HG02870 (cell line): ENCODE measurements at regions not wholly inside any gene's neighbourhood (a gene's known extent, or its start where the extent isn't known, plus 50 kb on each side); places are given as distances from the start of the nearest gene placed in this dataset.
"Not testable (repeated sequence)": the region's sequence is repeated elsewhere in the genome, so short reads cannot be mapped to it uniquely, and the experiment has no call there.

Source experiments
- ATAC-seq: cut with Tn5 transposase; IDR thresholded peaks from one replicate; pipeline ENCODE4 v1.9.1; 2021; ENCODE audit warnings: mild to moderate bottlenecking, moderate library complexity; ENCODE audit not compliant: unreplicated experiment

DNA sequence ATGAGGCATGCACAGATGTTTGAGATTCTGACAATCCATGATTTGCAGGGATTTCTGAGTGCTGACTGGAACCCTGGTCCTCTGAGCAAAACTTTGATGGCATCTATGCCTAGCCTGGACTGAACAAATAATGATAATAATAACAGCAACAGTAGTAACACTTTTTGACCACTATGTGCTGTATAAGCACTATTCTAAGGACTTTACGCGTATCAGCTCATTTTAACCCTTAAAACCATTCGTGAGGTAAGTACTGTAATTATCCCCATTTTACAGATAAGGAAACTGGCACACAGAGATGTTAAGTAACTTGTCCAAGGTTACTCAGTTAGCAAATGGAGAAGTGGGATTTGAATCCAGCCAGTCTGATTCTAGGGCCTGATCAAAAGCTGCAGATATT lies 168.4 kb downstream of the C11orf91 start:
- no peak for ATAC-seq

DNA sequence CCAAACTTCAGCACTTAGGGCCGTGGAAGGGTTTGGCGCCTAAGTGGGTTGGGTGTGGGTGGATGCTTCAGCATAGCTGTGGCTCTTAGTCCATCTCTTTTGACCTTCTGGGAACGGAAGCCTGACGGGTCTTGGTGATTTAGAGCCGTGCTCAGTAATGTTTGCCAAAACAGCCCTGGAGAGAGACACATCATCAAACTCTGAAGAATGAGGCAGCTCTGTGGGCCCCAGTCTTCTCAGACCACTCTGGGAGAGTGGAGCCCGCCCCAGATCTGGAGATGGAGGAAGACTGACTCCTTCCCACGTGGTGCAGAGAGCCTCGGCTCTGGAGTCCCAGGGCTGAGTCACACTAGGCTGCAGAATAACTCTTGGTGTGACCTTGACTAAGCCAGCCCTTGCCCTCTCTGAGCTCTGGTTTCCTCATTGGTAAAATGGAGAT lies 168.9 kb downstream of the C11orf91 start:
- ATAC-seq: no peak

DNA sequence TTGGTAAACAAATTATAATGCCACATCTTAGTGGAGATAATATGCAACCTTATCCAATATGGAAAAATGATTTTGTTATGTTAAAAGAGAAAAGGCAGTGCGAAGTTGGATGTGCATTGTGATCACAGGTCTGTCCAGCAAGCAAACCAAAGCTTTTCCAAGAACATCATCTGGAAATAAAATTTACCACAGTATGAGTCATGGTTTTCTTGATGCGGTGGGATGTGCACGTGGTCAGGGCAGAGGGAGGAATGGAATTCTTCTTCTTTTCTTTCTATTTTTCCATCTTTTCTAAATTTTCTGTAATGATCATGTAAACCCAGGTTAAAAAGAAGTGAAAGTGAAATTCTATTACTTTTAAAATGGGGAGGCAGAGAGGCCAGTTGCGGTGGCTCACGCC lies 169.8 kb downstream of the C11orf91 start:
- no peak for ATAC-seq

DNA sequence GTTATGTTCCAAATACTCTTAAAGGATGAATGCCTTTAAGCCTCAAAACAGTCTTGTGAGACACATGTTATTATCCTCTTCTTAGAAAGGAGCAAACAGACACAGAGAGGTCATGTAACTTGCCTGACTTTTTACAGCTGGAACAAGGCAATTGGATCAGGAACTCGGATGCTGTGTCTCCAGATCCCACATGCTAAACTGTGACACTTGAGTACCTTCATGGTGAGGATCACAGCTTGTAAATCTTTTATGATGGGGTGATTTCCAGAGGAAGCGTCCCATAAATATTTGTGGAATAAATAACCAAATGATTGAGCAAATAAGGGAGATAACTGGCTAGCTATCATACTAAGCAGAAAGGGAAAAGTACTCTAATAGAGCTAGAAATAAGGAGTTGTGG lies 171.2 kb downstream of the C11orf91 start:
- ATAC-seq: no peak

DNA sequence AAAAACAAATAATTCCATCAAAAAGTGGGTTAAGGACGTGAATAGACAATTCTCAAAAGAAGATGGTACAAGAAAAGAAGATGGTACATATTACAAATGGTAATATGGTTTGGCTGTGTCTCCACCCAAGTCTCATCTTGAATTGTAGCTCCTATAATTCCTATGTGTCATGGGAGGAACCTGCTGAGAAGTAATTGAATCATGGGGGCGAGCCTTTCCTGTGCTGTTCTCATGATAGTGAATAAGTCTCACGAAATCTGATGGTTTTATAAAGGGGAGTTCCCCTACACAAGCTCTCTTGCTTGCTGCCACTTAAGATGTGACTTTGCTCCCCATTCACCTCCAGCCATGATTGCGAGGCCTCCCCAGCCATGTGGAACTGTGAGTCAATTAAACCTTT lies 172.9 kb downstream of the C11orf91 start:
- not testable (repeated sequence) for ATAC-seq

DNA sequence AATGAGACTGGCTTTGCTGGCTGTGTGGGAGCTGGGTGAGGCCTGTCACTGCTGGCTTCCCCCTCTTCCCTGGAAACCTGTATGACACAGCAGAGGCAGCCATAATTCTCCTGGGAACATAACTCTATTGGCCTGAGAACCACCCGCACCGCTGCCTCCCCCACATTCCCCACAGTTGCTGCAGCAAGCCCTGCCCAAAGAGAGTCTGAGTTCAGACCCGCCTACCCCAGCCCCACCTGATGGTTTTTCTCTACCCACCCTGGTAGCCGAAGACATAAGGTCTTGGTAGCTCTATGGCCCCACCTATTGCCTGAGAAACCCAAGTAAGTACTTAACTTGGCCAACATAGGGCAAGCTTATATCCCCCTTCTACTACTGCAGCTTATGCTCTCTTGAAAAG lies 174.8 kb downstream of the C11orf91 start:
- ATAC-seq: no peak

DNA sequence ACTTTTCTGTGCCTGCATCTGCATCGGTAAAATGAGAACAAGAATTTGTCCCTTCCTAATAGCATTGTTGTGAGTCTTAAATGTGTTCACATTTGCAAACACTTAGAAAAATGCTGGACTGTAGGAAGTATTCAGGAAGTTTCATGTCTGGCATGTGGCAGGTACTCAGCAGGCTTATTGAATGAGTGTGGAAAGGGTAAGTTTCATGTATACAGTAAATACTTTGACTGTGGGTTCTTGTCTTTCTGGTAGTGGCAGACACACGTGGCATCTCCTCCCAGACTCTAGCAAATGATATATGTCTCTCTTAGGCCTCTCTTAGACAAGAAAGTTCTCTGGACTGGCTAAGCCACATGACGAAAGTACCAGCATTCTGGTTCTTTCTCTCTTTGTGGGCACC lies 179.2 kb downstream of the C11orf91 start:
- ATAC-seq: no peak

DNA sequence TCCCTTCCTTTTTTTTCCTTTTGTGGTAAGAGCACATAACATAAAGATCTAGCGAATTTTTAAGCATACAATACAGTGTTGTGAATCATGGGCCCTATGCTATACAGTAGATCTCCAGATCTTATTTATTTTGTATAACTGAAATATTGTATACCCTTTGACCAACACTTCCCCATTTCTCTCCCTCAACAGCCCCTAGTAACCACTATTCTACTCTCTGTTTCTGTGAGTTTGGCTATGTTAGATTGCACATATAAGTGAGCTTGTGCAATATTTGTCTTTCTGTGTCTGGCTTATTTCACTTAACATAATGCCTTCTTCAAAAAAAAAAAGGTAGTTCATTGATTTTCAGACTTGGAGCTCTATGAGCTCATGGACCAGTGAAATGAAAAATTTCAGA lies 180.5 kb downstream of the C11orf91 start:
- ATAC-seq: no peak

DNA sequence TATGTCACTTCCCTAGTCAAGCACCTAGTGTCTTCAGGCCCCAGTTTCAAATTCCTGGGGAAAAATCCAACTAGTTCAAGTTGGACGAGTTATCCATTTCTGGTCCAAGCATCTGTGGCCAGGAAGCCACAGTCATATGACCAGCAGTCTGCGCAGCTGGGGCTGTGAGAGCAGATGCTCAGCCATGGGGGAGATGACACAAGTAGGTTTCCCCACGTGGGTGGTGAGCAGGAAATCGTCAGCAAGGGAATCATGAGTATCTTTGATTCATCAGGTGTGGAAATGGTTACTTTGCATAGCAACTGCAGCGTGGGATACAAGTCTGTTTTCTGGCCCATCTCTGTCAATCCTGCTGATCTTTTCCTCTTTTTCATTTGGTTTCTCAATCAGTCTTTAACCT lies 185.3 kb downstream of the C11orf91 start:
- ATAC-seq: no peak

DNA sequence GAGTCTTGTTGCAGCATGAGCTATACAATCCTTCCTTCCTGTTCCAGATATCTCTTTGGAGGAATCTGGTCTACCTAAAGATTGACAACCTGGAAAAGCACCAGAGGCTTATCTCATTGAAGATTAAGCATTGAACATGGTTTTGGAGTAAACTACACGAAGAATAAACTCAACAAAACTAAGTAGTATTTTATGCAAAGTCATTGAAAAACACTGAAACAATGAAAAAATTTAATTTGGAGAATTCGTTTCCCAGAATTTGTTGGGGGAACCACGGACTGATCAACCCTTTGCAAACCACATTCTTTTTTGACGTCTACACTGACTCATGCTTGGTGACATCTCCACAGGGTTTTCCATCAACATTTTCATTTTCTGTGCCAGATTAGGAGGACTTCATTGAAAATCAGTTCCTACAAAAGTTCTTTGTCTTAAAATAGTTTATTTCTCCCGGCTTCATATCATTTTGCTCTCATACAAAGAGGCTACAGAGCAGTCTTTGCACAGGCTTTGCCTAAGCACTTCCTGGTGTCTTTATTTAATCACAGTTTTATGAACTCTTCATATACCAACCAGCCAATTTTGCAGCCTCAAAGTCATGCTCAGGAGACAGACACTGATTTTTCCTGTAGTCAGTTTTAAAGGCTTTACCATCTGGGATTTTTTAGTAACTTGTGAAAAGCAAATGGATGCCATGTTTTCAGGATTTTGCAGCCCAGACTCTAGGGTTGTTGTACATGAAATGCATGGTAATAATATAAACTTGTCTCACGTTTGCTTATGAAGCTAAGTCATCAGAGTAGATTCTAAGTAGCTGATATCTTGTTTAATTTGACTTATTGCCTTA lies 186.3 kb downstream of the C11orf91 start:
- ATAC-seq: no peak

DNA sequence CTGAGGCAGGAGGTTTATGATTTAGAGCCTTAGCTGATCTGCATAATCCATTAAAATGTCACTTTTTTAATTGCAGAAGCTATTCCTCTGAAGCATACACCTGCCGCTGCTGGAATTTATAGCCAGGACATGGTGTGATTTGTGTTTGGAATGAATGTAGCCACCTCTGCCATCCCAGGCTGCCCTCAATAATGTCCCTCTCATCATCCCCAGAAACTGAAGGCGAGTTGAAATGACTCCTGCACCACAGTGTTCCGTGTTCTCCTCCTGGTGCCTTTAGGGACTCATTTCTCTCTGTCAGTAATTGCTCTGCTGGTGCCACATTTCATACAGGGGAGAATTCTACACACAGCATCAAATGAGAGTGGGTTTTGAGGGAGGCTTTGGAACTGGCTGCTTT lies 191.0 kb downstream of the C11orf91 start:
- no peak for ATAC-seq

DNA sequence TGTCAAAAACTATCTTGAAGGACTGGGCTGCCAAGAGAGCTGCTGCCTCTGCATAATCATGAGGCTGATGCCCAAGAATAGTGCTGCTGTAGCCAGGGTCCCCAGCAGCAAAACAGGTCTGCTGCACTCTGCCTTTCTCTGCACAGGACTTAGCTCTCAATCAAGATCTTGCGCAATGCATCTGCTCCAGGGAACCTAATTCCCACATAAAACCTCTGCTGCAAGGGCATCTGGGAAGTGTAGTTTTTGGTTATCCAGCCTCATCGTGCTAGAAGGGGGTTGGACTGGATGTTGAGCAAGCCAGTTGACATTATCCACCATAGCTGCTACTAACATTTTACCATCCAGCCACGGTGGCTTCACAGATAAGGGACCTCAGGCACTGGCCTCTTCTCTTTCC lies 192.7 kb downstream of the C11orf91 start:
- no peak for ATAC-seq

DNA sequence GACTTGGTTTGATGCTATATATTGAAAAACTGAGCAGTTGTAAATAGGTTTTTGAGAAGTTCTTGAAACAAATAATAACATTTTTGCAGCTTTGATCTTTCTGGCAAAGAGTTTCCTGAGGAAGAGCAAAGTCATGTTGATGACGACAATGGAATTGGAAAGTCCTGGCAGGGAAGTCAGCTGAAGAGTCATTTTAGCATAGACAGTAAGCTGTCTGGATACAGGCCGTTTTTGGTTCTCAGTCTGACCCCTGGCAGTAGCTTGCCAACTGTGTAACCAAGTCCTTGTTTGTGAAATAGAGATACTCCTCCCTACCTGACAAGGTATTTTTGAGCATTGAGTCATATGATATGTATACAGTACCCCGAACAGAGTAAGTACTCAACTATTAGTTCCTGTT lies 193.3 kb downstream of the C11orf91 start:
- ATAC-seq: no peak

DNA sequence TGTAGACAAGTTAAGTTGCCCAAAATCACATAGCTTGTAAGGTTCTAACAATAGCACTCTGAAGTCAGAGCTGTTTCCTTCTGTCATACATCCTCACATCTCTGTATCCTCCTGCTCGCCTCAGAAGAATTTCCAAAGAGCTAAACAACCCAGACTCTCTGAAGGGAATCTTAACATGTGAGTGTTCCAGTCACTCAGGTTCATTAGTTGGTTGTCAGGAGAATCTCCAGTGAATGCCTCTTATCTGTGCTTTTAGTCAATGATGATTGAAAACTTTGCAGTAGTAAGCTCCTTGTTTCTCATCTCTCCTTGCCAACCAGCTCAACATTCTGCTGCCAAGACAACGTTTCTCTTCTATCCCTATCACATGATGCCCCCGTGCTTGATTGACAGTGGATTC lies 195.5 kb downstream of the C11orf91 start:
- no peak for ATAC-seq

DNA sequence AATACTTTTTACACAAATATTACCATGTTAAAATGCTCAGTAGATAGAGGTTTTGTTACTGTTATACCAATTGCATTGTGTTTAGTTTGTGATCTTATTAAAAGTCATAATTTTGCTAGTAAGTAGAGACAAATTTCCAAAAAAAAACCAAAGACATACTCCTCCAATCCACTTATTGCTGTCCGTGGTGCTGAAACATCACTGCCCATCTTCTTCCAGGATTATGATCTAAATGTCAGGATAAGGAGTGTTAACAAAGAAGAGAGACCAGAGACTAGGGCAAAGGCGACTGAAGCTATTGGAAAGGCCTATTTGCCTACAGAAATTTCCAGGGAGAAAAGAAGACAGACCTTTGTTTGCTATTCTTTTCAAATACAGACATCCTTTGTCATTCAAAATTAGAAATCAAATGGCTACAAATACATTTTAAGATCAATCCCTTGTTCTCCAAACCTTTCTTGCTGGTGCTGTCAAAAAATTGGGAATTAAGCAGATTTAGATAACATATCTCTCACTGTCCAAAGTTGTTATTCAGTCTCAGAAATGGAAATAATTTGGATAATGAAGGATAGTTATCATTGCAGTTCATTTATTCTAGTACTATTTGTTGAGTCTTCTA lies 199.7 kb downstream of the C11orf91 start:
- no peak for ATAC-seq

DNA sequence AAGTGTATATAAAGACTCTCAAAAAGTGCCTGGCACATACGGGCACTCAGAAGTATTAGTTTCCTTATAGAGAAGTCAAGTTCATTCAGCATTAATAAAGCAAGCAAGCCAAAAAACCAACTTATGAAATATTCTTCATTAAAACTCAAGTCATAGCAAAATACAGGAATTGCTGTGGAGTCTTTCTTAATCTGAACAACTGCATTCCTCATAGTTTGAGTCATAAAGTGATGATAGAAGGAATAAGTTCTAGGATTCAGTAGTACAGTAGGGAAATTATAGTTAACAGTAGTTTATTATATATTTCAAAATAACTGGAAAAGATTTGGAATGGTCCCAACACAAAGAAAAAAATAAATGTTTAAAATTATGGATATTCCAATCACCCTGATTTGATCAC lies 200.3 kb downstream of the C11orf91 start:
- no peak for ATAC-seq

DNA sequence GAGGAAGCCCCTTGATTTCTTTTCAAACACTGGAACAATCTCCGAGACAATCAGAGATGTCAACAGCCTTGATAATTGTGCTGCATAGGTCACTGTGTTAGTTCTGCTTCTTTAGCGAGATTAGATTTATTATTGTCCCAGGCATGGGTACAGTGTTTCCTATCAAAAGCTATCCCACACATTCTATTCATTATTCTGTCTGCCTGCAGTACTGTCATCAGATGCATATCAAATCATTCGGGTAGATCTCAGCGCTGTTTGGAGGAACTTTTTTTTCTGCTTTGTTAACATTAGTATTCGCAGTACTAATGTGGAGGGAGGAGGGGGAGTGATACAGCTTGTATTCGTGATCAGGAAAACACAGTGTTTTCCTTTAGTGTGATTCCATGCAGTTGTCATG lies 208.0 kb downstream of the C11orf91 start:
- no peak for ATAC-seq

DNA sequence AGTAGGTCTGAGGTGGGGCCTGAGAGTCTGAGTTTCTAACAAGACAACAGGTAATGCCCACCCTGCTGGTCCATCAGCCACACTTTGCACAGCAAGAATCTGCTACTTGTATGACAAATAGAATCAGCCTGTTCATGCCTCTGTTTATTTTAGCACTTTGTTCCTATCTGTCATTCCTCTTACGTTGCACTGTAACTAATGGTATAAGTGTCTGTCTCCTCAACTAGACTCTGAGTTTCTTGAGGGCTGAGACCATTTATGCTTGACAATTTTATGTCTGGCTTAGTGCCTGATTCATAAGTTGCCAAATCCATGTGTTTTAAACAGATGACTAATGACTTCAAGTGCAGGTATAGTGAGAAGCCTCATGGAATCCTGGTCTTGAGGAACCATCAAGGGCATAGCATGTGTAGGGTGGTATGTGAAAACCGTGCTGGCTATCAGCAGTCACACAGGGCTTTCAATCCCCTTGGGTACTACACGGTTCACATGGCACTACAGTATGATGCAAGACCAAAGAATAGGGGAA lies 209.7 kb downstream of the C11orf91 start:
- ATAC-seq: no peak

DNA sequence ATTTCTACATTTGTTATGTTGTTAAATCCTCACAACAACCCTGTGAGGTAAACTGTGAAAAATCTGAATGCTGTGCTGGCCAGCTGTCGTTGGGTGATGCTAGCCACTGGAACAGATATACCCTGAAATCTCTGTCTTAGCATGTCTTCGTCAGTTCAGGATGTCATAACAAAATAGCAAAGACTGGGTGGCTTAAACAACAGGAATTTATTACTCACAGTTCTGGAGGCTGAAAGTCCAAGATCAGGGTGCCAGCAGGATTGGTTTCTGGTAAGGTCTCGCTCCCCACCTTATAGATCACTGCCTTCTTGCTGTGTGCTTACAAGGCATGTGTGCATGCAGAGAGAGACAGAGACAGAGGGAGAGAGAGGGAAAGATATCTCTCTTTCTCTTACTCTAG lies 211.7 kb downstream of the C11orf91 start:
- ATAC-seq: no peak

DNA sequence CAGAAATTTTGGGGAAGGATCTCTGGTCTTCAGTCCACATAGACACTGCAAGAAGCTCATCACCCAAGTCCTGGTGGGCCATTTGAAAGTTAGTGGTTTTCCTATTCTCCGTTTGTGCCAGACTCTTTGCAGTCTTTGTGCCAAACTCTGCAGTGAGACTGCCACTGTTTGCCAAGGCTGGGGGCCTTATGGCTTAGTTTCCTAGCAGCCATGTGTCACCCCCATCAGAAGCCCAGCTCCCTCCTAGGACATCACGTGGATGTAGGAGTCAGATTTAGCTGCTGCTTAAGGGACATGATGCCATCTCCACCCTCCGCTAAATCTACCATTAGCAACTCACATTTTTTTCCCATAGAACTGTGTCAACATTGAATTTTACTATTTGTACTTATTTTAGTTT lies 220.0 kb downstream of the C11orf91 start:
- ATAC-seq: no peak

DNA sequence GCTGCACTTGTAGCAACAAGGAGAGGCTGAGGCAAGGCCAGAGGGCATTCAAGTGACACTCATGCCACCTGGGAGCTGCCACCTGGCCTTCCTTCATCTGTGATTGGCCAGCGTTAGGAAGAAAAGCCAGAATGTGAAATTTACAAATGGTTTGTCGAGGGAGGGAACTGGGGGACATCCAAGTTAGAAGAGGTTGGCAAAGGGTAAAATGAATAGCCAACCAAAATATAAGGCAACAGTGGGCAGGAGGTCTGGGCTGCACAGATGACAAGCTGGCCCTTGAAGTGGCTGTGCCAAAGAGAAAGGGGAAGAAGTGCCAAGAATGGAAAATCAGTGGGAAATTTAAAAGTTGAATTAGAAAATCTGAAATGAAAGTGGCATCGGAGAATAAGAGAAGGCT lies 221.4 kb downstream of the C11orf91 start:
- ATAC-seq: no peak

DNA sequence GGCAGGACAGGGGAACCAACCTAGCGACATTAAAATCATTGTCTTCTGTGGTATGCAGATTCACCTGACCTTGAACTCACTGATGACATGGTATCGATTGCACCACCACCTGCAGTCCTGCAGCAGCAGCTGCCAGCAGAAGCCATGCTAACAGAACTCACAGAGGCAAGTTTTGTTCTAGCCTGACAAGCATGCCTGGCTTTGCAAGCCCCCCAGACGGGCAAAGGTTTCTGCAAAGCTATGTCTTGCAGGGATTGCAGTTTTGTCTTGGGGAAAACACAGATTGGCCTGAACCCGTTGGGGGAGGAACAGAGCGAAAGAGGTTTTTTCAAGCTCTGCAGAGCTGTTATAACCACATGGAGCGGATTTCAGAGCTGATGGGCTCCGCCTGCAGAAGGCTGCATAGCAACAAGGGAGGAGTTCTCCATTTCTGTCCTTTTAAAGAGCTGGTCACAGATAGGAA lies 221.0 kb downstream of the HIPK3 start:
- ATAC-seq: peak; percentile 76
